Activated naive CD4-positive, alpha-beta T cell treated with anti-CD3 and anti-CD28 coated beads, Interleukin-2, amount 50 U/mL, for 72 hours (primary cell): ENCODE measurements at regions not wholly inside any gene's neighbourhood (a gene's known extent, or its start where the extent isn't known, plus 50 kb on each side); places are given as distances from the start of the nearest gene placed in this dataset.

Source experiments
- ATAC-seq, 2 donors: fragments of 150-1000 bp; cut with Tn5 transposase; 2 replicates each; pipeline ENCODE4 v1.10.0; 2021; ENCODE audit warnings: mild to moderate bottlenecking in 2 of 2, moderate library complexity in 2 of 2
- DNase-seq, 2 donors: peaks; one replicate each; pipeline ENCODE4 v3.0.0; 2021 to 2022; ENCODE audit warnings: low spot score in 2 of 2
- H3K27ac Mint-ChIP-seq, 2 donors: one replicate each; pipeline ENCODE4 v1.8.0; 2022; ENCODE audit warnings: mild to moderate bottlenecking in 2 of 2, mixed read lengths in 2 of 2
- H3K36me3 Mint-ChIP-seq, 2 donors: one replicate each; pipeline ENCODE4 v1.8.0; 2022; ENCODE audit warnings: mixed read lengths in 2 of 2
- H3K9me3 Mint-ChIP-seq, 2 donors: one replicate each; pipeline ENCODE4 v1.8.0; 2022; ENCODE audit warnings: mixed read lengths in 2 of 2

DNA sequence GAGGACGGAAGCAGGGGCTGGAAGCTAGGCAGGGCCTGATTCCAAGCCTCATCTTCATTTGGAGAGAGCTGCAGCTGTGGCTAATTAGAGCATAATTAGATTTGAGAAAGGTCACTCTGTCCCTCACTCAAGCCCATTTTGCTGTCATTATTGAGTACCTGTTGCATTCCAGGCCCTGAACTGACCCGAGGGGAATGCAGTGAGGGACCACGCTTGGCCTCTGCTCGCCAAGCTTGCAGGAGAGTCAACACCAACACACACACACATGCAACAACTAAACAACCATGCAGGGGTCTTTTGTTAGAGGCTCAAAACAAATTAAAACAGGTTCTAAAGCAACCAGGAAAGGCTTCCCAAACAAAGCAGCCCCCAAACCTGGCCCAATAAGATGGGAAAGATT lies 52.7 kb upstream of the MAMLD1 start:
- DNase-seq (no peak), ATAC-seq (no peak)
- H3K27ac Mint-ChIP-seq = no peak overlapping the region
- H3K9me3 Mint-ChIP-seq = no peaks in the 10 kb centered on the region
- no peaks in the 10 kb centered on the region for H3K36me3 Mint-ChIP-seq

DNA sequence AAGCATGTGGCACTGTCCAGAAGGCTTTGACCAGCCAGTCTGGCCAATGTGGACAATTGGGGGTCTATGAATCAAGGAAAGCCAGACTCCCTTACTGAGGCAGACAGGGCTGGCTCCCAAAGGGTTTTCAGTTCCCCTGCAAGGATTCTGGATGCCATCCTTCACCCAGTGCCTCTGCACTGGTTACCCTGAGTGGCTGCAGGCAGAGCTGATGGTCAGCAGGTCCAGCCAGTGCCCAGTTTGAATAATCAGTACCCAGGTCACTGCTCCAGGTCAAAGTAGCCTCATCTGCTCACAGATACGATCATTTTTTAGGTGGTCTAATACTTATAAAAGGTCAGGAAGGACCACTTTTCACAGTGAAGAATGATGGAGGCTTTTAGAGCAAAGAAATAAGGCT lies 52.2 kb upstream of the MAMLD1 start:
- no peak for DNase-seq
- Mint-ChIP-seq H3K36me3 (no peaks in the 10 kb centered on the region), H3K9me3 (no peaks in the 10 kb centered on the region), H3K27ac (no peak overlapping the region)
- no peak for ATAC-seq

DNA sequence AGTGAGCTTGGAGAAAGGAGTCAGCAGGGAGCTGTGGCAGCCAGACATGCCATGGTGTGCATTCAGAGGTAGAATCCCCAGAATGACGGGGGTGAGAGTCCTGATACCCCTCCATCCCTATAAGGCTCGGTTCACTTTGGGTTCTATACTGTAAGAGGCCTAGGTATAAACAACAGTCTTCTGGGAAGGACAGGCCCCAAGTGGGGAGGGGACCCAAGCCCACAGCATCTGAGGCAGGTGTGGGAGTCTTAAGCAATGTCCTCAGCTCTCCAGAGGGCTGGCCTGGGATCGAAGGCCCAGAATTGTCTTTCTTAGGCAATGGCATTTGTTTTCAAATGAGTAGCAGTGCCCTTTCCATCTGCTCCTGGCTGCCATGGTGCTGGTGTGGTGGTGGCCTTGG lies 50.2 kb upstream of the MAMLD1 start:
- no peaks in the 10 kb centered on the region for H3K9me3 Mint-ChIP-seq
- no peak for ATAC-seq

More for the DNA sequence above, 50.2 kb upstream of the MAMLD1 start:
- no peaks in the 10 kb centered on the region for H3K36me3 Mint-ChIP-seq
- DNase-seq = no peak
- no peak overlapping the region for H3K27ac Mint-ChIP-seq
